Activated CD8-positive, alpha-beta T cell treated with anti-CD3 and anti-CD28 coated beads for 36 hours (primary cell): ENCODE measurements at regions not wholly inside any gene's neighbourhood (a gene's known extent, or its start where the extent isn't known, plus 50 kb on each side); places are given as distances from the start of the nearest gene placed in this dataset.
"Not testable (repeated sequence)": the region's sequence is repeated elsewhere in the genome, so short reads cannot be mapped to it uniquely, and the experiment has no call there.

Source experiments
- ATAC-seq: fragments of 200-7000 bp; cut with Tn5 transposase; one replicate; pipeline ENCODE4 v1.10.0; 2021; ENCODE audit warnings: mild to moderate bottlenecking, moderate library complexity
- CTCF ChIA-PET: fragments of 350-600 bp; sonication (Branson Sonifier 250); formaldehyde crosslinking; loops from one replicate; lab custom pipeline; 2021; ENCODE audit warnings: antibody characterized with exemption; lab: Charles Lee
- POLR2A ChIA-PET: fragments of 350-600 bp; sonication (Branson Sonifier 250); formaldehyde crosslinking; loops from one replicate; lab custom pipeline; 2021; ENCODE audit warnings: antibody characterized with exemption; lab: Charles Lee
- DNase-seq: peaks from one replicate; pipeline ENCODE4 v3.0.0-alpha.2; 2020
- H3K27ac Mint-ChIP-seq: one replicate; pipeline ENCODE4 v1.8.0; 2021; ENCODE audit warnings: mild to moderate bottlenecking, mixed read lengths
- H3K27me3 Mint-ChIP-seq: one replicate; pipeline ENCODE4 v1.8.0; 2021; ENCODE audit warnings: mixed read lengths
- H3K36me3 Mint-ChIP-seq: one replicate; pipeline ENCODE4 v1.8.0; 2021; ENCODE audit warnings: low read depth, mixed read lengths
- H3K4me1 Mint-ChIP-seq: one replicate; pipeline ENCODE4 v1.8.0; 2021; ENCODE audit warnings: low read depth, mixed read lengths
- H3K4me3 Mint-ChIP-seq: one replicate; pipeline ENCODE4 v1.8.0; 2021; ENCODE audit warnings: mild to moderate bottlenecking, moderate library complexity, mixed read lengths
- H3K9me3 Mint-ChIP-seq: one replicate; pipeline ENCODE4 v1.8.0; 2021; ENCODE audit warnings: mixed read lengths
- CTCF ChIP-seq: fragments of 200-600 bp; IDR thresholded peaks from one replicate; pipeline ENCODE4 v1.8.0; 2022; ENCODE audit warnings: antibody characterized with exemption, mild to moderate bottlenecking
- intact Hi-C: fragments of 100-400 bp; cut with micrococcal nuclease; formaldehyde crosslinking; loops from one replicate; pipeline ENCODE4 v1.10.0; 2022

GRCh38 chr9:96061293-96061987 is 185.9 kb downstream of the ERCC6L2 start:
- ChIA-PET CTCF (interaction anchor here (0.8 to 1.1 kb wide), 4 partner anchors 9 to 156 kb away, joined by 3 to 4 read pairs (median 3); no protein-coding TSS in a partner anchor), POLR2A (no interaction called here)
- H3K36me3 Mint-ChIP-seq: no peaks in the 10 kb centered on the region
- H3K4me3 Mint-ChIP-seq: no peak overlapping the region
- ATAC-seq (peak; percentile 74), DNase-seq (peak; percentile 68)
- intact Hi-C loops: no loop called here
- H3K9me3 Mint-ChIP-seq: peaks cover 5% of the 10 kb centered on the region
- H3K27ac Mint-ChIP-seq: no peak overlapping the region
- TF ChIP-seq CTCF: peak; percentile 44
- H3K4me1 Mint-ChIP-seq: peaks cover 21% of the 10 kb centered on the region
- H3K27me3 Mint-ChIP-seq: no peaks in the 10 kb centered on the region

- H3K4me1 Mint-ChIP-seq: peaks cover 23% of the 10 kb centered on the region
- intact Hi-C loops: no loop called here
Measured at GRCh38 chr9:96058218-96058617, 182.7 kb downstream of the ERCC6L2 start.

GRCh38 chr9:96057155-96057554 is 181.7 kb downstream of the ERCC6L2 start:
- peak; percentile 77 for ATAC-seq

More at GRCh38 chr9:96058218-96058617, 182.7 kb downstream of the ERCC6L2 start:
- H3K9me3 Mint-ChIP-seq: peaks cover 5% of the 10 kb centered on the region
- TF ChIP-seq CTCF: no peak
- ChIA-PET CTCF (no interaction called here), POLR2A (no interaction called here)
- H3K4me3 Mint-ChIP-seq: no peak overlapping the region
- H3K27ac Mint-ChIP-seq: no peak overlapping the region
- H3K27me3 Mint-ChIP-seq: no peaks in the 10 kb centered on the region
- ATAC-seq (no peak), DNase-seq (no peak)
- no peaks in the 10 kb centered on the region for H3K36me3 Mint-ChIP-seq

GRCh38 chr9:96056226-96056625 is 180.7 kb downstream of the ERCC6L2 start:
- ChIA-PET POLR2A (no interaction called here), CTCF (no interaction called here)
- Mint-ChIP-seq H3K27me3 (no peaks in the 10 kb centered on the region), H3K4me1 (peaks cover 20% of the 10 kb centered on the region), H3K4me3 (no peak overlapping the region), H3K27ac (no peak overlapping the region), H3K9me3 (peaks cover 5% of the 10 kb centered on the region), H3K36me3 (no peaks in the 10 kb centered on the region)
- DNase-seq (no peak), ATAC-seq (no peak)
- no peak for TF ChIP-seq CTCF
- intact Hi-C loops: no loop called here

More at GRCh38 chr9:96057155-96057554, 181.7 kb downstream of the ERCC6L2 start:
- Mint-ChIP-seq H3K36me3 (no peaks in the 10 kb centered on the region), H3K27ac (no peak overlapping the region), H3K4me3 (no peak overlapping the region), H3K9me3 (peaks cover 5% of the 10 kb centered on the region), H3K4me1 (peaks cover 23% of the 10 kb centered on the region), H3K27me3 (no peaks in the 10 kb centered on the region)
- intact Hi-C loops: no loop called here
- ChIA-PET POLR2A (interaction anchor here (0.7 kb wide), 1 partner anchor 182 kb away, joined by 3 read pairs; the partner anchor contains the start of gene ERCC6L2), CTCF (interaction anchor here (0.6 kb wide), 1 partner anchor 14 kb away, joined by 3 read pairs; no protein-coding TSS in a partner anchor)
- peak; percentile 46 for DNase-seq
- TF ChIP-seq CTCF: no peak

GRCh38 chr9:96054248-96054647 is 178.8 kb downstream of the ERCC6L2 start:
- H3K4me3 Mint-ChIP-seq, H3K27me3 Mint-ChIP-seq, intact Hi-C loops, DNase-seq, POLR2A ChIA-PET, H3K27ac Mint-ChIP-seq, CTCF ChIA-PET, ATAC-seq, H3K9me3 Mint-ChIP-seq, H3K36me3 Mint-ChIP-seq: not testable (repeated sequence)
- peaks cover 17% of the 10 kb centered on the region for H3K4me1 Mint-ChIP-seq
